AG04449 (cell line): ENCODE measurements at regions not wholly inside any gene's neighbourhood (a gene's known extent, or its start where the extent isn't known, plus 50 kb on each side); places are given as distances from the start of the nearest gene placed in this dataset.

Source experiments
- CTCF ChIA-PET: fragments of 350-600 bp; formaldehyde crosslinking; extraction: SDS; loops from one replicate; lab custom pipeline; 2021; ENCODE audit warnings: antibody characterized with exemption; lab: Yijun Ruan, JAX
- POLR2A ChIA-PET: fragments of 400-600, 350-600 bp; formaldehyde crosslinking; extraction: SDS; loops from one replicate; lab custom pipeline; 2020; ENCODE audit warnings: antibody characterized with exemption, inconsistent platforms; lab: Yijun Ruan, JAX
- DNase-seq: peaks from one replicate; pipeline ENCODE4 v3.0.0-alpha.2; 2010; ENCODE audit warnings: low read depth, low spot score
- H3K4me3 ChIP-seq: 2 replicates; pipeline ENCODE4 v1.5.1; 2011; ENCODE audit warnings: low read depth, mild to moderate bottlenecking, control low read depth, low read length
- CTCF ChIP-seq: IDR thresholded peaks from one replicate; pipeline ENCODE4 v1.5.1; 2011; ENCODE audit warnings: mild to moderate bottlenecking, moderate library complexity, low read length, control low read depth, inconsistent platforms; ENCODE audit not compliant: insufficient read depth; ENCODE audit errors: missing control alignments

- no peak overlapping the region for H3K4me3 ChIP-seq
- DNase-seq, result no peak
- ChIA-PET POLR2A (no interaction called here), CTCF (no interaction called here)
- no peak for TF ChIP-seq CTCF
These were observed 1097.3 kb downstream of the SLC16A7 start for GRCh38 chr12:60693019-60693626.

- TF ChIP-seq CTCF, result no peak
- POLR2A ChIA-PET, result no interaction called here
- CTCF ChIA-PET, result no interaction called here
These were observed 1108.5 kb downstream of the SLC16A7 start for GRCh38 chr12:60704171-60704914.

GRCh38 chr12:60710246-60710645 is 1114.4 kb downstream of the SLC16A7 start:
- TF ChIP-seq CTCF, result no peak
- ChIA-PET CTCF (no interaction called here), POLR2A (no interaction called here)
- no peak overlapping the region for H3K4me3 ChIP-seq
- DNase-seq, result no peak

More at GRCh38 chr12:60704171-60704914, 1108.5 kb downstream of the SLC16A7 start:
- H3K4me3 ChIP-seq, result no peak overlapping the region
- no peak for DNase-seq

- DNase-seq, result no peak
- CTCF ChIA-PET, result no interaction called here
- POLR2A ChIA-PET, result no interaction called here
- H3K4me3 ChIP-seq, result no peak overlapping the region
- no peak for TF ChIP-seq CTCF
These were observed 1118.5 kb downstream of the SLC16A7 start for GRCh38 chr12:60714141-60714900.

- DNase-seq, result no peak
- TF ChIP-seq CTCF, result no peak
- POLR2A ChIA-PET, result no interaction called here
- CTCF ChIA-PET, result no interaction called here
- no peak overlapping the region for H3K4me3 ChIP-seq
These were observed 1128.6 kb downstream of the SLC16A7 start for GRCh38 chr12:60724475-60724874.

- ChIA-PET POLR2A (no interaction called here), CTCF (no interaction called here)
- no peak for DNase-seq
- TF ChIP-seq CTCF, result no peak
- H3K4me3 ChIP-seq, result no peak overlapping the region
These were observed 1129.2 kb downstream of the SLC16A7 start for GRCh38 chr12:60724984-60725383.
